BLaER1 (cell line): ENCODE measurements at regions not wholly inside any gene's neighbourhood (a gene's known extent, or its start where the extent isn't known, plus 50 kb on each side); places are given as distances from the start of the nearest gene placed in this dataset.

Source experiments
- H3K27ac ChIP-seq: shearing (Covaris generic); formaldehyde crosslinking; 2 replicates; pipeline ENCODE4 v1.8.1; 2022
- H3K27me3 ChIP-seq: shearing (Covaris generic); formaldehyde crosslinking; 2 replicates; pipeline ENCODE4 v1.8.1; 2022
- H3K36me3 ChIP-seq: shearing (Covaris generic); formaldehyde crosslinking; 2 replicates; pipeline ENCODE4 v1.8.1; 2022
- H3K4me1 ChIP-seq: shearing (Covaris generic); formaldehyde crosslinking; 2 replicates; pipeline ENCODE4 v1.8.1; 2022
- H3K4me2 ChIP-seq: shearing (Covaris generic); formaldehyde crosslinking; 2 replicates; pipeline ENCODE4 v1.8.1; 2022
- H3K4me3 ChIP-seq: shearing (Covaris generic); formaldehyde crosslinking; 2 replicates; pipeline ENCODE4 v1.8.1; 2022
- H3K9ac ChIP-seq: shearing (Covaris generic); formaldehyde crosslinking; 2 replicates; pipeline ENCODE4 v1.8.1; 2022
- H3K9me3 ChIP-seq: shearing (Covaris generic); formaldehyde crosslinking; 2 replicates; pipeline ENCODE4 v1.8.1; 2022
- H4K20me1 ChIP-seq: shearing (Covaris generic); formaldehyde crosslinking; 2 replicates; pipeline ENCODE4 v1.8.1; 2022
- Cebpa-rat ChIP-seq: shearing (Covaris generic); IDR thresholded peaks from 2 replicates; pipeline ENCODE4 v1.8.1; 2022

DNA sequence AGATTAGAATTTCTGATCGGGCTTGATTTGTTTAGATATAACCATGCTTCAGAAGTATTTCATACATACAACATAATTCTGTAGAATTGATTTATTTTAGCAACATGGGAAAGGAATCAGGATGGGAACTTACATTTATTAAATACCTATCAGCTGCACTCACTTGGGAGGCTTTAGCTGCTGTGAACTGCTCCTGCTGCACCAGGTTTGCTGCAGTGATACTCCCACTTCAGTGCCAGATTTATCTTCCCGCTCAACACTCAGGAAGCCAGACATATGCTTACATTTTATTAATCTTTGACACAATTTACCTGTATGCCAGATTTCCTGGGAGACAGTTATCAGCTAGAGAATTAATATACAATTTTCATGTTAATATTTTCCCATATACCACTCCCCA lies 64.0 kb upstream of the PLCXD3 start:
- TF ChIP-seq Cebpa-rat: no peak
- H3K4me1 ChIP-seq: peaks cover 21% of the 10 kb centered on the region
- no peak overlapping the region for H3K9ac ChIP-seq
- no peak overlapping the region for H3K4me2 ChIP-seq
- peaks cover 12% of the 10 kb centered on the region for H3K9me3 ChIP-seq
- H3K4me3 ChIP-seq: no peak overlapping the region
- H3K36me3 ChIP-seq: no peaks in the 10 kb centered on the region
- no peak overlapping the region for H3K27ac ChIP-seq
- H3K27me3 ChIP-seq: no peaks in the 10 kb centered on the region
- H4K20me1 ChIP-seq: no peaks in the 10 kb centered on the region
